ENCODE measurements at regions not wholly inside any gene's neighbourhood (a gene's known extent, or its start where the extent isn't known, plus 50 kb on each side); places are given as distances from the start of the nearest gene placed in this dataset.
"Not testable (repeated sequence)": the region's sequence is repeated elsewhere in the genome, so short reads cannot be mapped to it uniquely, and the experiment has no call there.

GRCh38 chr12:125549171-125549570, 483.9 kb downstream of the AACS start:
- peaks cover 0 to 3% (median 0%) of the 10 kb centered on the region in 3 donors for H3K9me3 ChIP-seq (ENCODE audit: control insufficient read depth in 2 of 3, insufficient read depth in 1 of 3, low read length in 3 of 3)
- DNase-seq (no peak), FAIRE-seq (no peak)
- no peaks in the 10 kb centered on the region for H3K36me3 ChIP-seq (ENCODE audit: control insufficient read depth in 2 of 3, insufficient read depth in 3 of 3, low read length in 3 of 3)
- no peak overlapping the region for H3K27ac ChIP-seq (ENCODE audit: low read depth in 2 of 2, low read length in 2 of 2)
- intact Hi-C loops (cut with DNase I): no loop called here
- H3K9ac ChIP-seq (ENCODE audit: low read length in 3 of 3): no peak overlapping the region
- H3K27me3 ChIP-seq (ENCODE audit: control insufficient read depth, insufficient read depth, low read length): no peaks in the 10 kb centered on the region
- no peak overlapping the region for H3K4me3 ChIP-seq (ENCODE audit: low read length in 3 of 3)
- H3K4me1 ChIP-seq (ENCODE audit: control insufficient read depth in 2 of 3, insufficient read depth in 2 of 3, low read depth in 1 of 3, low read length in 3 of 3): no peaks in the 10 kb centered on the region
- no peak for TF ChIP-seq CTCF (IDR thresholded peaks at IDR 0.05; ENCODE audit: borderline replicate concordance, extremely low read depth, insufficient read depth)

- no peak for TF ChIP-seq CTCF (IDR thresholded peaks at IDR 0.05; ENCODE audit: borderline replicate concordance, extremely low read depth, insufficient read depth)
- FAIRE-seq (no peak), DNase-seq (no peak)
- Histone ChIP-seq H3K27ac (ENCODE audit: low read depth in 2 of 2, low read length in 2 of 2) (no peak overlapping the region), H3K4me1 (ENCODE audit: control insufficient read depth in 2 of 3, insufficient read depth in 2 of 3, low read depth in 1 of 3, low read length in 3 of 3) (no peaks in the 10 kb centered on the region), H3K9ac (ENCODE audit: low read length in 3 of 3) (no peak overlapping the region), H3K36me3 (ENCODE audit: control insufficient read depth in 2 of 3, insufficient read depth in 3 of 3, low read length in 3 of 3) (no peaks in the 10 kb centered on the region), H3K9me3 (ENCODE audit: control insufficient read depth in 2 of 3, insufficient read depth in 1 of 3, low read length in 3 of 3) (peaks cover 0 to 3% (median 0%) of the 10 kb centered on the region in 3 donors), H3K27me3 (ENCODE audit: control insufficient read depth, insufficient read depth, low read length) (no peaks in the 10 kb centered on the region), H3K4me3 (ENCODE audit: low read length in 3 of 3) (no peak overlapping the region)
- intact Hi-C loops (cut with DNase I): no loop called here
Observed at GRCh38 chr12:125549836-125550235, 484.6 kb downstream of the AACS start.

- intact Hi-C loops (cut with DNase I): no loop called here
- FAIRE-seq (no peak), DNase-seq (no peak)
- no peaks in the 10 kb centered on the region for H3K27me3 ChIP-seq (ENCODE audit: control insufficient read depth, insufficient read depth, low read length)
- no peak overlapping the region for H3K9ac ChIP-seq (ENCODE audit: low read length in 3 of 3)
- TF ChIP-seq CTCF (IDR thresholded peaks at IDR 0.05; ENCODE audit: borderline replicate concordance, extremely low read depth, insufficient read depth): no peak
- no peak overlapping the region for H3K27ac ChIP-seq (ENCODE audit: low read depth in 2 of 2, low read length in 2 of 2)
- H3K4me3 ChIP-seq (ENCODE audit: low read length in 3 of 3): no peak overlapping the region
- H3K9me3 ChIP-seq (ENCODE audit: control insufficient read depth in 2 of 3, insufficient read depth in 1 of 3, low read length in 3 of 3): no peaks in the 10 kb centered on the region
- H3K36me3 ChIP-seq (ENCODE audit: control insufficient read depth in 2 of 3, insufficient read depth in 3 of 3, low read length in 3 of 3): no peaks in the 10 kb centered on the region
- H3K4me1 ChIP-seq (ENCODE audit: control insufficient read depth in 2 of 3, insufficient read depth in 2 of 3, low read depth in 1 of 3, low read length in 3 of 3): no peaks in the 10 kb centered on the region
Observed at GRCh38 chr12:125552295-125552694, 487.1 kb downstream of the AACS start.

- intact Hi-C loops (cut with DNase I); FAIRE-seq; H3K4me1 ChIP-seq (ENCODE audit: control insufficient read depth in 2 of 3, insufficient read depth in 2 of 3, low read depth in 1 of 3, low read length in 3 of 3); DNase-seq; H3K9ac ChIP-seq (ENCODE audit: low read length in 3 of 3); H3K4me3 ChIP-seq (ENCODE audit: low read length in 3 of 3); H3K27me3 ChIP-seq (ENCODE audit: control insufficient read depth, insufficient read depth, low read length); H3K27ac ChIP-seq (ENCODE audit: low read depth in 2 of 2, low read length in 2 of 2); H3K36me3 ChIP-seq (ENCODE audit: control insufficient read depth in 2 of 3, insufficient read depth in 3 of 3, low read length in 3 of 3); H3K9me3 ChIP-seq (ENCODE audit: control insufficient read depth in 2 of 3, insufficient read depth in 1 of 3, low read length in 3 of 3): not testable (repeated sequence)
Observed at GRCh38 chr12:125561008-125561407, 495.8 kb downstream of the AACS start.
